Osteoblast (primary cell): ENCODE measurements at regions not wholly inside any gene's neighbourhood (a gene's known extent, or its start where the extent isn't known, plus 50 kb on each side); places are given as distances from the start of the nearest gene placed in this dataset.
A peak's percentile ranks its signal among the peaks of the same experiment; 100 is the strongest.

Experiments
- DNase-seq: peaks from one replicate; pipeline ENCODE4 v3.0.0; 2011; ENCODE audit warnings: low spot score, mixed read lengths; ENCODE audit not compliant: insufficient read length; ENCODE audit errors: missing footprints
- H2AFZ ChIP-seq: 2 replicates; pipeline ENCODE4 v1.6.0; 2011; ENCODE audit warnings: mild to moderate bottlenecking, low read length
- H3K27ac ChIP-seq: 2 replicates; pipeline ENCODE4 v1.5.1; 2011; ENCODE audit warnings: mild to moderate bottlenecking, low read depth, low read length, moderate library complexity
- H3K27me3 ChIP-seq: 2 replicates; pipeline ENCODE4 v1.6.0; 2012; ENCODE audit warnings: mild to moderate bottlenecking, control low read depth, inconsistent platforms, low read length, moderate library complexity; ENCODE audit not compliant: insufficient read depth
- H3K36me3 ChIP-seq: 2 replicates; pipeline ENCODE4 v1.5.1; 2011; ENCODE audit warnings: mild to moderate bottlenecking, low read length, control low read depth, moderate library complexity; ENCODE audit not compliant: insufficient read depth
- H3K4me1 ChIP-seq: 2 replicates; pipeline ENCODE4 v1.5.1; 2011; ENCODE audit warnings: mild to moderate bottlenecking, low read length, control low read depth, moderate library complexity; ENCODE audit not compliant: insufficient read depth
- H3K4me2 ChIP-seq: 2 replicates; pipeline ENCODE4 v1.6.0; 2011; ENCODE audit warnings: mild to moderate bottlenecking, low read length; ENCODE audit not compliant: insufficient read depth
- H3K4me3 ChIP-seq: fragments of 200-600 bp; sonication (generic); 3 replicates; pipeline ENCODE4 v1.5.1; 2012; ENCODE audit warnings: mild to moderate bottlenecking, low read length, inconsistent platforms; ENCODE audit not compliant: insufficient read depth
- H3K79me2 ChIP-seq: 2 replicates; pipeline ENCODE4 v1.6.0; 2012; ENCODE audit warnings: mild to moderate bottlenecking, low read length, control low read depth, inconsistent platforms; ENCODE audit not compliant: insufficient read depth
- H3K9me3 ChIP-seq: 2 replicates; pipeline ENCODE4 v1.5.1; 2011; ENCODE audit warnings: low read depth, low read length, control low read depth
- H4K20me1 ChIP-seq: 2 replicates; pipeline ENCODE4 v1.6.0; 2012; ENCODE audit warnings: mild to moderate bottlenecking, low read length, control low read depth; ENCODE audit not compliant: insufficient read depth
- CTCF ChIP-seq: IDR thresholded peaks from 2 replicates; pipeline ENCODE4 v1.5.1; 2011; ENCODE audit warnings: mild to moderate bottlenecking, low read depth, low read length, moderate library complexity; ENCODE audit errors: extremely low read depth

GRCh38 chr1:184212649-184213314 is 161.3 kb downstream of the TSEN15 start:
- H3K4me1 ChIP-seq, result peaks cover 8% of the 10 kb centered on the region
- TF ChIP-seq CTCF, result no peak
- peak overlapping the region; percentile 53 for H3K4me2 ChIP-seq
- H3K27me3 ChIP-seq, result peaks cover 9% of the 10 kb centered on the region
- no peaks in the 10 kb centered on the region for H3K9me3 ChIP-seq
- peak overlapping the region; percentile 99 for H2AFZ ChIP-seq
- no peak overlapping the region for H3K4me3 ChIP-seq
- H3K36me3 ChIP-seq, result no peaks in the 10 kb centered on the region
- H4K20me1 ChIP-seq, result no peaks in the 10 kb centered on the region
- peak overlapping the region; percentile 86 for H3K27ac ChIP-seq
- no peaks in the 10 kb centered on the region for H3K79me2 ChIP-seq
- peak; percentile 86 for DNase-seq

GRCh38 chr1:184214128-184214527 is 162.6 kb downstream of the TSEN15 start:
- no peaks in the 10 kb centered on the region for H3K79me2 ChIP-seq
- no peak overlapping the region for H3K4me2 ChIP-seq
- no peaks in the 10 kb centered on the region for H3K9me3 ChIP-seq
- no peaks in the 10 kb centered on the region for H3K27me3 ChIP-seq
- DNase-seq, result no peak
- H2AFZ ChIP-seq, result no peak overlapping the region
- H3K27ac ChIP-seq, result no peak overlapping the region
- no peaks in the 10 kb centered on the region for H4K20me1 ChIP-seq
- H3K36me3 ChIP-seq, result no peaks in the 10 kb centered on the region
- no peak for TF ChIP-seq CTCF
- no peak overlapping the region for H3K4me3 ChIP-seq
- peaks cover 8% of the 10 kb centered on the region for H3K4me1 ChIP-seq

GRCh38 chr1:184215274-184215925 is 163.9 kb downstream of the TSEN15 start:
- Histone ChIP-seq H4K20me1 (no peaks in the 10 kb centered on the region), H3K79me2 (no peaks in the 10 kb centered on the region), H3K27ac (no peak overlapping the region), H3K4me2 (no peak overlapping the region), H3K4me3 (no peak overlapping the region), H3K27me3 (no peaks in the 10 kb centered on the region), H3K9me3 (no peaks in the 10 kb centered on the region), H3K4me1 (peaks cover 8% of the 10 kb centered on the region), H2AFZ (no peak overlapping the region), H3K36me3 (no peaks in the 10 kb centered on the region)
- DNase-seq, result no peak
- TF ChIP-seq CTCF, result no peak

GRCh38 chr1:184218458-184219075 is 167.0 kb downstream of the TSEN15 start:
- no peak overlapping the region for H3K27ac ChIP-seq
- DNase-seq, result no peak

More at GRCh38 chr1:184218458-184219075, 167.0 kb downstream of the TSEN15 start:
- H3K9me3 ChIP-seq, result no peaks in the 10 kb centered on the region
- H4K20me1 ChIP-seq, result no peaks in the 10 kb centered on the region
- no peak overlapping the region for H3K4me3 ChIP-seq
- no peaks in the 10 kb centered on the region for H3K4me1 ChIP-seq
- TF ChIP-seq CTCF, result no peak
- H2AFZ ChIP-seq, result no peak overlapping the region
- H3K27me3 ChIP-seq, result no peaks in the 10 kb centered on the region
- H3K36me3 ChIP-seq, result no peaks in the 10 kb centered on the region
- no peaks in the 10 kb centered on the region for H3K79me2 ChIP-seq
- no peak overlapping the region for H3K4me2 ChIP-seq
